K562 (cell line): ENCODE measurements at regions not wholly inside any gene's neighbourhood (a gene's known extent, or its start where the extent isn't known, plus 50 kb on each side); places are given as distances from the start of the nearest gene placed in this dataset.

ENCODE experiments used
- ESRRA ChIP-seq: fragments of 450-650 bp; IDR thresholded peaks from 2 replicates; pipeline ENCODE4 v1.6.1; 2014; ENCODE audit warnings: low read depth, mild to moderate bottlenecking, moderate library complexity, borderline replicate concordance
- GATA2 ChIP-seq: sonication (generic); formaldehyde crosslinking; IDR thresholded peaks from 2 replicates; pipeline ENCODE4 v1.4.0; 2020; ENCODE audit warnings: mild to moderate bottlenecking, missing genetic modification reagents
- MYBL2 ChIP-seq, 2 experiments: fragments of 450-650 bp in 1 of 2; sonication (generic) in 1 of 2; formaldehyde crosslinking in 1 of 2; IDR thresholded peaks; 2 replicates each; pipeline versions ENCODE4 v1.6.1 to v1.8.1; 2017 to 2022; ENCODE audit warnings: borderline replicate concordance in 1 of 2, inconsistent platforms in 1 of 2, low read depth in 1 of 2, mild to moderate bottlenecking in 1 of 2, missing genetic modification reagents in 1 of 2, moderate library complexity in 1 of 2
- ZNF274 ChIP-seq: IDR thresholded peaks from 2 replicates; pipeline ENCODE4 v1.6.1; 2011; ENCODE audit warnings: low read depth, mild to moderate bottlenecking, low read length, moderate library complexity, borderline replicate concordance

GRCh38 chr16:62625326-62625725, 589.1 kb upstream of the CDH8 start:
- TF ChIP-seq MYBL2 (IDR thresholded peaks at IDR 0.05; ENCODE audit: low read depth) (no peak), MYBL2 (CRISPR knock-in tag; IDR thresholded peaks at IDR 0.05; ENCODE audit: borderline replicate concordance) (no peak), GATA2 (CRISPR knock-in tag) (no peak), ZNF274 (no peak), ESRRA (no peak)
